GM13977 (cell line): ENCODE measurements at regions not wholly inside any gene's neighbourhood (a gene's known extent, or its start where the extent isn't known, plus 50 kb on each side); places are given as distances from the start of the nearest gene placed in this dataset.

Experiments used
- DNase-seq: peaks from one replicate; pipeline ENCODE4 v3.0.0; 2012; ENCODE audit warnings: low spot score
- CTCF ChIP-seq: IDR thresholded peaks from 2 replicates; pipeline ENCODE4 v1.5.1; 2012; ENCODE audit warnings: mild to moderate bottlenecking, control low read depth; ENCODE audit not compliant: insufficient read depth; ENCODE audit errors: extremely low read depth, missing control alignments
- in situ Hi-C: fragments of 300-500 bp; cut with MboI; formaldehyde crosslinking; loops from one replicate; pipeline ENCODE4 v1.12.0; 2022; ENCODE audit warnings: low sequenced_read_pairs, low pct_unique_long_range_greater_than_20kb, mixed read lengths, inconsistent platforms; ENCODE audit not compliant: unreplicated experiment

DNA sequence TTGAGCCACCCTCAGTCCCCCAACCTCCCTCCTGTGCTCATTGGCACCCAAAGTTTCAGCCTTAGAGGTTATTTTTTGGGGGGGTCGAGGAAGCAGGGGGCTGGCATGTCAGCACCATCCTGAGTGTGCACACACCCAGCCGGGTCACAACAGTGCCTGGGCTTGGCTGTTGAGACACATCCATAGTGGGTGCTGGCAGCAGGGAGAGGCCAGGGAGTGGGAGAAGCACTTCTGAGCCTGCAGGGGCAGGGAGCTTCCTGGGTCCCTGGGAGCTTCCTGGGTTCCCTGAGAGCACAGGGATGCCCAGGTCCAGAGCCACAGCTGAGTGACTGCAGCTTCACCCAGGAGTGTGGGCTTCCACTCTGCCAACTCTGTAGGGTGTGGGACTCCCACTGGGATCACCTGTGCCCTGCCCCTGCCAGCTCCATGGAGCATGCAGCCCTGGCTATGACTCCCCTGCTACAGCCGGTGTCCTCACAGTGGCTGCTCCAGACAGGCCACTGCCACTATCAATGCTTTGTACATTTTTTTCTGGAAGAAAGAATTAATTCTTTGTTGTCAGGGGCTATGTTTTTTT is 240.4 kb downstream of the PTGER3 start:
- DNase-seq: no peak
- TF ChIP-seq CTCF: no peak
- in situ Hi-C loops: no loop called here

GRCh38 chr1:70809069-70809468 is 238.5 kb downstream of the PTGER3 start:
- no peak for TF ChIP-seq CTCF
- in situ Hi-C loops: no loop called here
- DNase-seq: no peak

- in situ Hi-C loops: no loop called here
- no peak for TF ChIP-seq CTCF
- DNase-seq: no peak
Observed at GRCh38 chr1:70811815-70812214, 235.8 kb downstream of the PTGER3 start.

- no peak for TF ChIP-seq CTCF
- no peak for DNase-seq
- in situ Hi-C loops: no loop called here
Observed at GRCh38 chr1:70812442-70813109, 235.0 kb downstream of the PTGER3 start.

DNA sequence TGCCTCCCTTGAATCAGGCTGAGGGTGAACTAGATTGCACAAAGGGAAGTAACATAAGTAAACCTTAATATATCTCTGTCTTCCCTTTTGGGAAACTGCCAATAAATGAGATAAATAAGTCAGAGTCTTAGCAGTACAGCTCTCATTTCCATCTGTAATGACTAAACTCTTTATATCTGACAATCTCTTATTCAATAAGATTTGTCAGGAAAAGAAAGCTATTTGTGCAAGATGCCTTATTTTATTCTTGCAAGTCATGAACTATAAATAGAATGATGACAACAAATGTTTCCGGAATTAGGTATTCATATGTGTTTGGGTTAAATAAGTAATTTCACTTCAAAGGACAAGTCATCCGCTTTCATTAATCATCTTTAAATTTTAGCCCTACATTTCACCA is 229.2 kb downstream of the PTGER3 start:
- in situ Hi-C loops: no loop called here
- DNase-seq: no peak
- TF ChIP-seq CTCF: no peak

- no peak for TF ChIP-seq CTCF
- no peak for DNase-seq
- in situ Hi-C loops: no loop called here
Observed at GRCh38 chr1:70819231-70819630, 228.4 kb downstream of the PTGER3 start.
